ENCODE measurements at regions not wholly inside any gene's neighbourhood (a gene's known extent, or its start where the extent isn't known, plus 50 kb on each side); places are given as distances from the start of the nearest gene placed in this dataset.

DNA sequence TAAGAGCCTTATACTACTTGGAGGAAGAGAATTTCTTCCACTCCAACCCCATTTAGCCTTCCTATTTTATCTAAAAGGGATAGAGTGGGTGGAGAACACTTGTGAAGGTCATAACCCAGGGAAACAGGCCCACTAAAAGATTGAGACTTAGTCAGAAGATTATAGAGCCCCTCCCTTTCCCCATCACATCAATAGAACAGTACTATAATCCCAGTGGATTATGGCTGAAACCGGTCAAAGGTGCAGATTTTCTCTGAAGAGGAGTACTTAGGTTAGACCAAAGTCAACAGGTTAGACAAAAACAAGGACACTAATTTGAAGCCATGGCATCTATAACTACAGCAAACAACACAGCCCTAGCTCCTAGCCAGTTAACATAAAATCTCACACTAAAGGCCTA lies 330.9 kb upstream of the NOX3 start:
- DNase-seq (ENCODE audit: low read depth in 1 of 2, low spot score in 1 of 2): no peak
- Histone ChIP-seq H3K4me3 (replicated peaks; ENCODE audit: insufficient read depth, low read length) (no peak overlapping the region), H3K27me3 (ENCODE audit: insufficient read depth, poor library complexity, severe bottlenecking) (no peaks in the 10 kb centered on the region), H3K27ac (replicated peaks) (no peak overlapping the region)
- TF ChIP-seq, protein P1, sequence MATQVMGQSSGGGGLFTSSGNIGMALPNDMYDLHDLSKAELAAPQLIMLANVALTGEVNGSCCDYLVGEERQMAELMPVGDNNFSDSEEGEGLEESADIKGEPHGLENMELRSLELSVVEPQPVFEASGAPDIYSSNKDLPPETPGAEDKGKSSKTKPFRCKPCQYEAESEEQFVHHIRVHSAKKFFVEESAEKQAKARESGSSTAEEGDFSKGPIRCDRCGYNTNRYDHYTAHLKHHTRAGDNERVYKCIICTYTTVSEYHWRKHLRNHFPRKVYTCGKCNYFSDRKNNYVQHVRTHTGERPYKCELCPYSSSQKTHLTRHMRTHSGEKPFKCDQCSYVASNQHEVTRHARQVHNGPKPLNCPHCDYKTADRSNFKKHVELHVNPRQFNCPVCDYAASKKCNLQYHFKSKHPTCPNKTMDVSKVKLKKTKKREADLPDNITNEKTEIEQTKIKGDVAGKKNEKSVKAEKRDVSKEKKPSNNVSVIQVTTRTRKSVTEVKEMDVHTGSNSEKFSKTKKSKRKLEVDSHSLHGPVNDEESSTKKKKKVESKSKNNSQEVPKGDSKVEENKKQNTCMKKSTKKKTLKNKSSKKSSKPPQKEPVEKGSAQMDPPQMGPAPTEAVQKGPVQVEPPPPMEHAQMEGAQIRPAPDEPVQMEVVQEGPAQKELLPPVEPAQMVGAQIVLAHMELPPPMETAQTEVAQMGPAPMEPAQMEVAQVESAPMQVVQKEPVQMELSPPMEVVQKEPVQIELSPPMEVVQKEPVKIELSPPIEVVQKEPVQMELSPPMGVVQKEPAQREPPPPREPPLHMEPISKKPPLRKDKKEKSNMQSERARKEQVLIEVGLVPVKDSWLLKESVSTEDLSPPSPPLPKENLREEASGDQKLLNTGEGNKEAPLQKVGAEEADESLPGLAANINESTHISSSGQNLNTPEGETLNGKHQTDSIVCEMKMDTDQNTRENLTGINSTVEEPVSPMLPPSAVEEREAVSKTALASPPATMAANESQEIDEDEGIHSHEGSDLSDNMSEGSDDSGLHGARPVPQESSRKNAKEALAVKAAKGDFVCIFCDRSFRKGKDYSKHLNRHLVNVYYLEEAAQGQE (IDR thresholded peaks at IDR 0.05; ENCODE audit: insufficient replicate concordance, low read depth): no peak
- no peak for TF ChIP-seq GABPA (IDR thresholded peaks at IDR 0.05; ENCODE audit: low read depth)
- TF ChIP-seq POLR2AphosphoS5 (IDR thresholded peaks at IDR 0.05; ENCODE audit: low read depth): no peak
- no peak for TF ChIP-seq SPI1 (IDR thresholded peaks at IDR 0.05; ENCODE audit: borderline replicate concordance, low read depth)
- TF ChIP-seq, protein P2, sequence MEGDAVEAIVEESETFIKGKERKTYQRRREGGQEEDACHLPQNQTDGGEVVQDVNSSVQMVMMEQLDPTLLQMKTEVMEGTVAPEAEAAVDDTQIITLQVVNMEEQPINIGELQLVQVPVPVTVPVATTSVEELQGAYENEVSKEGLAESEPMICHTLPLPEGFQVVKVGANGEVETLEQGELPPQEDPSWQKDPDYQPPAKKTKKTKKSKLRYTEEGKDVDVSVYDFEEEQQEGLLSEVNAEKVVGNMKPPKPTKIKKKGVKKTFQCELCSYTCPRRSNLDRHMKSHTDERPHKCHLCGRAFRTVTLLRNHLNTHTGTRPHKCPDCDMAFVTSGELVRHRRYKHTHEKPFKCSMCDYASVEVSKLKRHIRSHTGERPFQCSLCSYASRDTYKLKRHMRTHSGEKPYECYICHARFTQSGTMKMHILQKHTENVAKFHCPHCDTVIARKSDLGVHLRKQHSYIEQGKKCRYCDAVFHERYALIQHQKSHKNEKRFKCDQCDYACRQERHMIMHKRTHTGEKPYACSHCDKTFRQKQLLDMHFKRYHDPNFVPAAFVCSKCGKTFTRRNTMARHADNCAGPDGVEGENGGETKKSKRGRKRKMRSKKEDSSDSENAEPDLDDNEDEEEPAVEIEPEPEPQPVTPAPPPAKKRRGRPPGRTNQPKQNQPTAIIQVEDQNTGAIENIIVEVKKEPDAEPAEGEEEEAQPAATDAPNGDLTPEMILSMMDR (IDR thresholded peaks at IDR 0.05; ENCODE audit: insufficient read depth, low read length): no peak

DNA sequence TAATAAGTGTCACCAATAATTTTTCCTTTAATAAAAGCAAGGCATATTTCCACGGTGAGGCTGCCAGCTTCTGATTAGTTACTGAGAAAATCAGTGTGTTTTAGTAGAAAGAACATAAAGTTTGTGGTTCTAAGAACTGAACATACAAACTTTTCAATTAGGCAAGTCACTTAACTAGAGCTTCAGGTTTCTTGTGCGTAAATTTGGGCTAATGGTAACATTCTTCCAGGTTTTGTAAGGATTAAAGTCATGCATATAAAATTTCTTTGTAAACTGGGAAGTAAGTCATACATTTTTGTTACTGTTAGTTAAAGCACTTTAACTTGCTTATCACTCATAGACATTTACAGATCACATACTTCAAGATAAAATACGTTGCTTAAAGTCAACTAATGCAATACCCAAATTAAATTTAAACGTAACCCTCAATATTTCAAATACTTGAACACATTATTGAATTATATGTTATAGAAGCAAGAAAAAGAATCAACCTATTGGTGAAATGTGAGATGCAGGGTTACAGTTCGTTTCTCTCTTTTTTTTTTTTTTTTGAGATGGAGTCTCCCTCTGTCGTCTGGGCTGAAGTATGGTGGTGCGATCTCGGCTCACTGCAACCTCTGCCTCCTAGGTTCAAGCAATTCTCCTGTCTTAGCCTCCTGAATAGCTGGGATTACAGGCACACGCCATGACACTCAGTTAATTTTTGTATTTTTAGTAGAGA lies 327.3 kb upstream of the NOX3 start:
- no peak overlapping the region for H3K4me3 ChIP-seq (replicated peaks; ENCODE audit: insufficient read depth, low read length)
- no peak for DNase-seq (ENCODE audit: low read depth in 1 of 2, low spot score in 1 of 2)
- TF ChIP-seq, protein P1 (IDR thresholded peaks at IDR 0.05; ENCODE audit: insufficient replicate concordance, low read depth): no peak
- TF ChIP-seq GABPA (IDR thresholded peaks at IDR 0.05; ENCODE audit: low read depth) (no peak), POLR2AphosphoS5 (IDR thresholded peaks at IDR 0.05; ENCODE audit: low read depth) (no peak)
- H3K27me3 ChIP-seq (ENCODE audit: insufficient read depth, poor library complexity, severe bottlenecking): no peaks in the 10 kb centered on the region
- no peak overlapping the region for H3K27ac ChIP-seq (replicated peaks)

DNA sequence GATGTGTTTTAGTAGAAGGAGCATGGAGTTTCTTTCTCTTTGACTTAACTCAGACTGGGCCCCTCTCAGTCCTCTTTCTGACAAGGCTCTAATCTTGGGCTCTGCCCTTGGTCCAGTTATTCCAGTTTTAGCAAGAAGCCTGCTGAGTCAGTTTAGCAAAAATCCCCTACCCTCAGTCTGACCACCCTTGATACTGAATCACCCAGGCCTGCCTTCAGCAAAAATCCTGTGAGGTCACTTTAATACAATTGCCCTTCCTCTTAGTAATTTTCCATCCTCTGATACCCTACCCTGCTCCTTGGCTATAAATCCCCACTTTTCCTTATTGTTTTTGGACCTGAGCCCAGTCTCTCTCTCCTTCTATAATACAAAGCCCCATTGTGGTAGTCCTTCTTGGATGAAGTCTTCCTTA lies 326.7 kb upstream of the NOX3 start:
- no peak for DNase-seq (ENCODE audit: low read depth in 1 of 2, low spot score in 1 of 2)
- TF ChIP-seq POLR2AphosphoS5 (IDR thresholded peaks at IDR 0.05; ENCODE audit: low read depth) (no peak), GABPA (IDR thresholded peaks at IDR 0.05; ENCODE audit: low read depth) (no peak), SPI1 (IDR thresholded peaks at IDR 0.05; ENCODE audit: borderline replicate concordance, low read depth) (no peak)
- TF ChIP-seq, protein P2 (IDR thresholded peaks at IDR 0.05; ENCODE audit: insufficient read depth, low read length): no peak
- TF ChIP-seq, protein P1 (IDR thresholded peaks at IDR 0.05; ENCODE audit: insufficient replicate concordance, low read depth): no peak
- no peak overlapping the region for H3K4me3 ChIP-seq (replicated peaks; ENCODE audit: insufficient read depth, low read length)
- no peaks in the 10 kb centered on the region for H3K27me3 ChIP-seq (ENCODE audit: insufficient read depth, poor library complexity, severe bottlenecking)
- no peak overlapping the region for H3K27ac ChIP-seq (replicated peaks)
